CD14-positive monocyte (primary cell): ENCODE measurements at regions not wholly inside any gene's neighbourhood (a gene's known extent, or its start where the extent isn't known, plus 50 kb on each side); places are given as distances from the start of the nearest gene placed in this dataset.

Experiments used
- DNase-seq, 3 donors: peaks; one replicate each; pipeline ENCODE4 v3.0.0-alpha.2; 2011 to 2022
- H2AFZ ChIP-seq: 2 replicates; pipeline ENCODE4 v1.6.0; 2012; ENCODE audit warnings: mild to moderate bottlenecking, low read depth, low read length, inconsistent platforms; ENCODE audit not compliant: insufficient read depth, poor library complexity, severe bottlenecking
- H3K27ac ChIP-seq, 2 donors: 1 replicate in 1 of 2; 2 replicates in 1 of 2; pipeline ENCODE4 v1.5.1; 2012 to 2013; ENCODE audit warnings: low read length in 2 of 2, control low read depth in 1 of 2, inconsistent platforms in 1 of 2, low read depth in 1 of 2, mild to moderate bottlenecking in 1 of 2
- H3K27me3 ChIP-seq, 2 donors: one replicate each; pipeline versions ENCODE4 v1.6.0 to v1.6.1; 2011 to 2013; ENCODE audit warnings: low read length in 2 of 2; ENCODE audit not compliant: control insufficient read depth in 2 of 2, insufficient read depth in 2 of 2
- H3K36me3 ChIP-seq, 2 donors: replicated peaks in 1 of 2; 1 replicate in 1 of 2; 2 replicates in 1 of 2; pipeline versions ENCODE4 v1.5.1 to v1.6.1; 2012 to 2013; ENCODE audit warnings: low read length in 2 of 2, control low read depth in 1 of 2, inconsistent platforms in 1 of 2, mild to moderate bottlenecking in 1 of 2; ENCODE audit not compliant: insufficient read depth in 2 of 2, control insufficient read depth in 1 of 2
- H3K4me1 ChIP-seq, 2 donors: 1 replicate in 1 of 2; 2 replicates in 1 of 2; pipeline versions ENCODE4 v1.5.1 to v1.6.1; 2012 to 2013; ENCODE audit warnings: low read length in 2 of 2, control low read depth in 1 of 2, inconsistent platforms in 1 of 2, mild to moderate bottlenecking in 1 of 2, moderate library complexity in 1 of 2; ENCODE audit not compliant: insufficient read depth in 2 of 2, control insufficient read depth in 1 of 2
- H3K4me2 ChIP-seq: replicated peaks from 2 replicates; pipeline ENCODE3; 2012; ENCODE audit warnings: low read length, moderate library complexity, mild to moderate bottlenecking; ENCODE audit not compliant: poor library complexity, severe bottlenecking; ENCODE audit errors: extremely low read depth
- H3K4me3 ChIP-seq, 3 experiments: fragments of 200-600 bp in 1 of 3; sonication (generic) in 1 of 3; replicated peaks in 1 of 3; 1 replicate in 2 of 3; 2 replicates in 1 of 3; pipeline ENCODE4 v1.5.1; 2011 to 2013; ENCODE audit warnings: low read length in 3 of 3, mild to moderate bottlenecking in 3 of 3, control low read depth in 2 of 3, low read depth in 2 of 3, inconsistent platforms in 1 of 3, moderate library complexity in 1 of 3
- H3K79me2 ChIP-seq: 2 replicates; pipeline ENCODE4 v1.6.0; 2012; ENCODE audit warnings: mild to moderate bottlenecking, control low read depth, inconsistent platforms, low read length, moderate library complexity; ENCODE audit not compliant: insufficient read depth
- H3K9ac ChIP-seq: 2 replicates; pipeline ENCODE4 v1.6.0; 2017; ENCODE audit warnings: low read length, mild to moderate bottlenecking; ENCODE audit not compliant: insufficient read depth, poor library complexity, severe bottlenecking
- H3K9me3 ChIP-seq, 2 donors: replicated peaks in 1 of 2; 1 replicate in 1 of 2; 2 replicates in 1 of 2; pipeline versions ENCODE4 v1.5.1 to v1.6.1; 2012 to 2013; ENCODE audit warnings: low read length in 2 of 2, control low read depth in 1 of 2; ENCODE audit not compliant: control insufficient read depth in 1 of 2, insufficient read depth in 1 of 2
- H4K20me1 ChIP-seq: 2 replicates; pipeline ENCODE4 v1.6.0; 2012; ENCODE audit warnings: mild to moderate bottlenecking, low read length, control low read depth, moderate library complexity; ENCODE audit not compliant: insufficient read depth
- H3K27ac Mint-ChIP-seq, 7 donors: one replicate each; pipeline ENCODE4 v1.8.0; 2020; ENCODE audit warnings: mild to moderate bottlenecking in 7 of 7, mixed read lengths in 7 of 7, moderate library complexity in 6 of 7, inconsistent platforms in 2 of 7
- H3K27me3 Mint-ChIP-seq, 3 donors: one replicate each; pipeline ENCODE4 v1.8.0; 2021 to 2022; ENCODE audit warnings: low read depth in 3 of 3, mild to moderate bottlenecking in 3 of 3, mixed read lengths in 3 of 3, moderate library complexity in 3 of 3, inconsistent platforms in 1 of 3
- H3K36me3 Mint-ChIP-seq, 2 donors: one replicate each; pipeline ENCODE4 v1.8.0; 2020; ENCODE audit warnings: mixed read lengths in 2 of 2, inconsistent platforms in 1 of 2, mild to moderate bottlenecking in 1 of 2
- H3K4me1 Mint-ChIP-seq: one replicate; pipeline ENCODE4 v1.8.0; 2020; ENCODE audit warnings: mild to moderate bottlenecking, mixed read lengths
- H3K4me3 Mint-ChIP-seq, 2 donors: one replicate each; pipeline ENCODE4 v1.8.0; 2020; ENCODE audit warnings: mild to moderate bottlenecking in 2 of 2, mixed read lengths in 2 of 2, moderate library complexity in 1 of 2
- H3K9me3 Mint-ChIP-seq, 7 donors: one replicate each; pipeline ENCODE4 v1.8.0; 2020 to 2022; ENCODE audit warnings: mixed read lengths in 7 of 7, mild to moderate bottlenecking in 6 of 7, moderate library complexity in 6 of 7, inconsistent platforms in 2 of 7
- CTCF ChIP-seq: fragments of 200-600 bp; IDR thresholded peaks from one replicate; pipeline ENCODE4 v1.8.0; 2022; ENCODE audit warnings: antibody characterized with exemption, mild to moderate bottlenecking
- WGBS: methylation state at CpG from one replicate; pipeline ENCODE4 v1.1.5; 2013; ENCODE audit warnings: missing lambda C conversion rate; ENCODE audit not compliant: insufficient coverage; 5-methylcytosine and 5-hydroxymethylcytosine counted together
- intact Hi-C, 2 donors: fragments of 100-400 bp; cut with micrococcal nuclease; formaldehyde crosslinking; loops; one replicate each; pipeline versions ENCODE4 v1.15.0 to v1.15.1; 2023

GRCh38 chr10:20512631-20513030, 384.5 kb downstream of the NEBL start:
- Mint-ChIP-seq H3K4me3 (no peak overlapping the region), H3K9me3 (peaks cover 0 to 4% (median 2%) of the 10 kb centered on the region in 7 donors), H3K27me3 (no peaks in the 10 kb centered on the region), H3K36me3 (no peaks in the 10 kb centered on the region), H3K4me1 (no peaks in the 10 kb centered on the region), H3K27ac (no peak overlapping the region)
- intact Hi-C loops: no loop called here
- Histone ChIP-seq H4K20me1 (no peaks in the 10 kb centered on the region), H3K27ac (no peak overlapping the region), H3K4me1 (no peaks in the 10 kb centered on the region), H3K27me3 (no peaks in the 10 kb centered on the region), H2AFZ (no peak overlapping the region), H3K9me3 (no peaks in the 10 kb centered on the region), H3K4me2 (no peak overlapping the region), H3K9ac (no peak overlapping the region), H3K4me3 (no peak overlapping the region), H3K79me2 (no peaks in the 10 kb centered on the region), H3K36me3 (no peaks in the 10 kb centered on the region)
- no peak for DNase-seq
- no peak for TF ChIP-seq CTCF
- 93% methylated on average over 3 of the region's 8 CpGs for WGBS

GRCh38 chr10:20508921-20509320, 388.2 kb downstream of the NEBL start:
- no peaks in the 10 kb centered on the region for H3K4me1 ChIP-seq
- Mint-ChIP-seq H3K36me3 (no peaks in the 10 kb centered on the region), H3K4me3 (no peak overlapping the region), H3K27ac (no peak overlapping the region), H3K4me1 (no peaks in the 10 kb centered on the region), H3K9me3 (peaks cover 2 to 18% (median 6%) of the 10 kb centered on the region in 7 donors), H3K27me3 (no peaks in the 10 kb centered on the region)
- H4K20me1 ChIP-seq: no peaks in the 10 kb centered on the region
- no peaks in the 10 kb centered on the region for H3K27me3 ChIP-seq
- H3K4me3 ChIP-seq: no peak overlapping the region
- H2AFZ ChIP-seq: no peak overlapping the region
- H3K36me3 ChIP-seq: no peaks in the 10 kb centered on the region
- no peak for TF ChIP-seq CTCF
- H3K27ac ChIP-seq: no peak overlapping the region
- H3K4me2 ChIP-seq: no peak overlapping the region
- DNase-seq: no peak
- H3K9ac ChIP-seq: no peak overlapping the region
- intact Hi-C loops: no loop called here
- H3K9me3 ChIP-seq: peaks cover 0 to 6% of the 10 kb centered on the region in 2 donors
- no peaks in the 10 kb centered on the region for H3K79me2 ChIP-seq
